Stimulated activated CD4-positive, alpha-beta T cell treated with anti-CD3 and anti-CD28 coated beads, TNF-alpha, amount 100 ng/mL, for 1 hour (primary cell): ENCODE measurements at regions not wholly inside any gene's neighbourhood (a gene's known extent, or its start where the extent isn't known, plus 50 kb on each side); places are given as distances from the start of the nearest gene placed in this dataset.
"Not testable (repeated sequence)": the region's sequence is repeated elsewhere in the genome, so short reads cannot be mapped to it uniquely, and the experiment has no call there.

ENCODE experiments used
- DNase-seq, 3 donors: peaks; one replicate each; pipeline ENCODE4 v3.0.0-alpha.2; 2020; ENCODE audit warnings: low read depth in 3 of 3, low spot score in 1 of 3

DNA sequence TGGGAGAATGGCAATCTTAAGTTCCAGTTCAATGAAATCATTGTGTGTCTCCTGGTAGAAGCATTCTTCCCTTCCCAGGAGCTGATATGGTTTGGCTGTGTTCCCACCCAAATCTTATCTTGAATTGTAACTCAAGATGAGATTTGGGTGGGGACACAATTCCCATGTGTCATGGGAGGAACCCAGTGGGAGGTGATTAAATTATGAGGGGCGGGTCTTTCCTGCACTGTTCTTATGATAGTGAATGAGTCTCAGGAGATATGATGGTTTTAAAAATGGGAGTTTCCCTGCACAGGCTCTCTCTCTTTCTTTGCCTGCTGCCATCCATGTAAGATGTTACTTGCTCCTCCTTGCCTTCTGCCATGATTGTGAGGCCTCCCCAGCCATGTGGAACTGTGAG lies 108.3 kb upstream of the RUNX1 start:
- not testable (repeated sequence) for DNase-seq

GRCh38 chr21:35156293-35157278 lies 107.5 kb upstream of the RUNX1 start:
- DNase-seq, result no peak

DNA sequence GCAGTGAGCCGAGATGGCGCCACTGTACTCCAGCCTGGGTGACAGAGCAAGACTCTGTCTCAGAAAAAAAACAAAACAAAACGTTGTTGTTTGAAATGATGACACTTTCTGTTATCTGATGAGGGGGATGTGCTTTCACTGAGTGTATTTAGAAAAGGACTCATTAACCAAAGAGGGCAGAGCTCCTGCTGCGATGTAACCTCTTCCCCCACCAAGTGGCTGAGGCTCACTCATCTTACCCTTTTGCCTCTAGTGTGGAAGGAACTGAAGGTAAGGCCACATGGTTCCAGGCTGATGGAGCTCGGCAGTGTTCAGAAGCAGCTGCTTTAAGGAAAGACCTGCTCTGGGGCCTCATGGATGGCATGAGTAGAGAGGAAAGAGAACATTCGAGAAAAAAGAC lies 105.7 kb upstream of the RUNX1 start:
- DNase-seq, result no peak

DNA sequence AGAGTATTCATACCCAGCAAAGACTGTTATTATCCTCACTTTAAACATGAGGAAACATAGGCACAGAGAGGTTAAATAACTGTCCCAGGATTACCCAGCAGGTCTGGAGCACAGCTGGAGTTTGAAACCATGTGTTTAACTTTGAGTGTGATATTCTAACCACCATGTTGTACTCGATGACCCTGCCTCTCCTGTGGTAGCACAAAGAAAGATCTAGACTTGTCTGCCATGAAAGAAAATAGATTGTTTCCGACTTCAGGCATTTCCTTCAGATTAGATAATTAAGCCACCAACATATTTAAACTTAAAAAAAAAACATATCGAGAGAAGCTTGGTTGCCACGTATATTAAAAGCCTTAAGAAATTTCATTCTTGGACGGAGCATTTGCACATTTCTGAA lies 104.6 kb upstream of the RUNX1 start:
- no peak for DNase-seq

DNA sequence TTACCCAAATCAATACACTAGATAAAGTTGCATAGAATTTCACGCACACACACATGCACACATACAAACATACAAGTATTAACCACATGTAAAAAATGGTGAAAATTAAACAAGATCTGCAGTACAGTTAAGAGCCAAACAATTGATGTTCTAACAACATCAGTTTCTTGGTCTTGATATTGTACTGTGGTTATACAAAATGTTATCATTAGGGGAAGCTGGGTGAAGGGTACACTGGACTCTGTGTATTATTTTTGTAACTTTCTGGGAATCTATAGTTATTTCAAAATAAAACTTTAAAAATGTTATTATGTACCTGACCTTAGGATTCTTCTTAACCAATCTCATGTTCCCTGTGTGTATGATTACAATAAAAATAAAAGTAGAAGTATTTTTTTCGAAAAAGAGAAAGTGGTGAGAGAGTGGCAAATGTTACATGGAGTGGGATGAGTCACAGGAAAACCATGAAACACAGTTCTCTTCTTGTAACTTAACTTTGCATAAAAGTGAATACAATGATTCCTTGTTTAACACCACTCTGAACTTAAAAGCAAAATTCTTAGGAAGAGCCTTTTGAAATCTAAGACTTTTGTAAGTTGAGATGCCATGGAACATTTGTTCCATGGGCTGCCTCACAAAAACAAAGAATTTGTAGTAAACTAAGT lies 101.6 kb upstream of the RUNX1 start:
- no peak for DNase-seq

GRCh38 chr21:35149698-35150097 lies 100.6 kb upstream of the RUNX1 start:
- no peak for DNase-seq

GRCh38 chr21:35147439-35147838 lies 98.3 kb upstream of the RUNX1 start:
- no peak for DNase-seq

- no peak for DNase-seq
Observed at GRCh38 chr21:35145626-35146233, 96.6 kb upstream of the RUNX1 start.

GRCh38 chr21:35144978-35145377 lies 95.9 kb upstream of the RUNX1 start:
- no peak for DNase-seq

- DNase-seq, result no peak
Observed at GRCh38 chr21:35142036-35142815, 93.1 kb upstream of the RUNX1 start.

- DNase-seq, result no peak
Observed at GRCh38 chr21:35139382-35139715, 90.2 kb upstream of the RUNX1 start.

- DNase-seq, result peak in 2 of 3 donors; percentile 5 to 27
Observed at GRCh38 chr21:35138665-35139381, 89.7 kb upstream of the RUNX1 start.

GRCh38 chr21:35136586-35137219 lies 87.6 kb upstream of the RUNX1 start:
- DNase-seq, result no peak

DNA sequence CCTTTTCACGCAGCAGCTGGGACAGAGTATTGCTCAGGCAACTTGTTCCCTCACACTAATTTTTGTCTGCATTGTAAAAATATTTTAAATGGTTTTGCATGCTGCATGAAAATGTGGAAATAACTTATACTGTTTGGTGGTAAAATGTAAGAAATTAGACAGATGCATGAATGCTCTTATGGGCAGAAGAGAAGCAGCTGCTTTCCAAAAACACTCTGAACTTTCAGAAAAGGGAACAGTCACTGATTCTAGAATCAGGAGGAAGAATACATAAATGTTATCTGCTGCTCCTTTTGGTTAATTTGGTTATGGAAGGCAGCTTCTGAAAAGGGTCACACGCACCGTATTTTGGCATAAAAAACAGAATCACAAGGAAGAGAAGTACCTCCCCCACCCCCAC lies 87.0 kb upstream of the RUNX1 start:
- DNase-seq, result no peak

- no peak for DNase-seq
Observed at GRCh38 chr21:35135481-35135880, 86.4 kb upstream of the RUNX1 start.

DNA sequence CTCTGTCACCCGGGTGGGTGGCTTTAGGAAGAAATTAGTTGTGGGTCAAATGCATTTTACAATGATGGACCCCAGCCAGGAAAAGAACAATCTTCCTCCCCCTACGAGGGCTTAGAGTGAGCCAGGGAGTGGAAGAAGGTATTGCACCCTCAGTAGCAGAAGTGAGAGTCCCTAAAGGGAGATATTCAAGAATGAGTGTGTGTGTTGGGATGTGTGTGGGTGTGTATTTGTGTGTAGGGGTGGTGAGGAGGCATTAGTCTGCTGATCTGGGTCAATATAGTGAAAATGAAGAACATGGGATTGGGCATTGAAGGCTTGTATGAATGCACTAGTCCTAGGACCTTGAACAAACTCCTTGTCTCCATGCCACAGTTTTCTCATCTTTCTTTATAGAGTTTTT lies 85.2 kb upstream of the RUNX1 start:
- no peak for DNase-seq

DNA sequence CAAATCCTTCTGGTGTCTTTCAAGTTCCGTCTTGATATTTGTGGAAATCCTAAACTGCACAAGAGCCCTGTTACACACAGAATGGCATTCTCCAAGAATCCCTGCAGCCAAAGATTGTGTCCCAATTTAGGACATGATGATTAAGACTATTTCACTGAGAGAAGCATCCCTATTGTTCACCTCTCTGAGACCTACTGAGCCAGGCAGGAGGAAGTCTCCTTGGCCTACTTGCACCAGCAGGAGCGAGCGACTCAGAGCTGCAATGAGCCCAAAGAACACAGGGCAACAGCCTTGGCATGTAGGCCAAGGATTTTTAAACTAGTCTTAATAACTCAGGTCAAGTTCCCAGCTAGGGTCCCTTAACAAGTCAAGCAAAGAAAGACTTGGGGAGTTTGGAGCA lies 79.4 kb upstream of the RUNX1 start:
- DNase-seq, result no peak

DNA sequence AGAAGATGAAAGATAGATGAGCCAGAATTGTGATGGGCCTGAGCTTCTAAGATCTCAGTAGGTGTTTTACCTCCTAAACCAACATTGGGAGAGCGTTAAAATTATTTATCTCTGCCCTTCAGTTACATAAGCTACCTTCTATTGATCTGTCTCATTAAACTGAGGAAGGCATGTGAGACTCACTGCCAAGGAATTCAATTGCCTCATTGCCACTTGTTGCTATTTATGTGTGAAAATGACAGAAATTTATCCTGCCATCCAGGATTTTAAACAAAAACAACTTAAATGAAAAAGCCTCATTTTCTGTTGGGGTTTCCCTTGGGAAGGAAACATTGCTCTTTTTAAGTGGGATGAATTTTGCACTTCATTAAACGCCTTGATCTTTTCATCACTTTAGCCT lies 78.7 kb upstream of the RUNX1 start:
- DNase-seq, result no peak

- DNase-seq, result no peak
Observed at GRCh38 chr21:35127026-35127425, 77.9 kb upstream of the RUNX1 start.

DNA sequence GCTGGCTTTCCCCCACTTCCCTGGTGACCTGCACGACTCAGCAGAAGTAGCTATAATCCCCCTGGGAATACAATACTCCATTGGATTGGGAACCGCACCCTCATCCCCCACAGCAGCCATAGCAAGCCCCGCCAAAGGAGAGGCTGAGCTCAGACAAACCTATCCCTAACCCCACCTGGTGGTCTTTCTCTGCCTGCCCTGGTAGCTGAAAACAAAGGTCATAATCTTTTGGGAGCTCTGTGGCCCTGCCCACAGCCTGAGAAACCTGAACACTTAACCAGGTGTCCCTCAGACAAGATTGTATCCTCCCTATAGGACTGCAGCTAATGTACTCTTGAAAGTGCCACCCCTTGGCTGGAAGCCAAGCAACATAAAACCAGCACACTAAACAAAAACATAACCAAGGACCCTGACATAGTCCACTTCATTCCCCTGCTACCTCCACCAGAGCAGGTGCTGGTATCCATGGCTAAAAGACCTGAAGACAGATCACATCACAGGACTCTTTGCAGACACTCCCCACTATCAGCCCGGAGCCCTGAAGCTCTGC lies 71.6 kb upstream of the RUNX1 start:
- no peak for DNase-seq
